GM12891 (cell line): ENCODE measurements at regions not wholly inside any gene's neighbourhood (a gene's known extent, or its start where the extent isn't known, plus 50 kb on each side); places are given as distances from the start of the nearest gene placed in this dataset.

Experiments
- POLR2A ChIP-seq: IDR thresholded peaks from 2 replicates; pipeline ENCODE4 v1.6.1; 2011; ENCODE audit warnings: low read depth, low read length, control low read depth
- POLR2AphosphoS5 ChIP-seq: IDR thresholded peaks from 2 replicates; pipeline ENCODE4 v1.6.1; 2011; ENCODE audit warnings: low read depth, low read length, control low read depth
- POU2F2 ChIP-seq: IDR thresholded peaks from 2 replicates; pipeline ENCODE4 v1.6.1; 2011; ENCODE audit warnings: low read depth, mild to moderate bottlenecking, control low read depth, low read length, moderate library complexity
- SPI1 ChIP-seq: IDR thresholded peaks from 2 replicates; pipeline ENCODE4 v1.6.1; 2011; ENCODE audit warnings: low read depth, low read length, control low read depth
- TAF1 ChIP-seq: IDR thresholded peaks from 2 replicates; pipeline ENCODE4 v1.6.1; 2011; ENCODE audit warnings: low read depth, low read length, control low read depth

GRCh38 chr5:10836986-10837385 lies 76.0 kb upstream of the DAP start:
- no peak for TF ChIP-seq POLR2AphosphoS5
- TF ChIP-seq TAF1 = no peak
- no peak for TF ChIP-seq POLR2A
- TF ChIP-seq POU2F2 = no peak
- TF ChIP-seq SPI1 = no peak
